HCT116 (cell line): ENCODE measurements at regions not wholly inside any gene's neighbourhood (a gene's known extent, or its start where the extent isn't known, plus 50 kb on each side); places are given as distances from the start of the nearest gene placed in this dataset.

Experiments
- CEBPB ChIP-seq: IDR thresholded peaks from 2 replicates; pipeline ENCODE4 v1.6.1; 2012; ENCODE audit warnings: low read depth
- CTCF ChIP-seq, 3 experiments: fragments of 200-600 bp in 1 of 3; sonication (generic) in 1 of 3; IDR thresholded peaks in 2 of 3; conservative IDR thresholded peaks in 1 of 3; 2 replicates each; pipeline ENCODE4 v1.5.1; 2012 to 2017; ENCODE audit warnings: low read depth in 2 of 3, low read length in 2 of 3, antibody characterized with exemption in 1 of 3, borderline replicate concordance in 1 of 3, control low read depth in 1 of 3, mild to moderate bottlenecking in 1 of 3, mixed read lengths in 1 of 3, mixed run types in 1 of 3, moderate library complexity in 1 of 3; ENCODE audit not compliant: insufficient read depth in 1 of 3
- EZH2 ChIP-seq: fragments of 200-600 bp; sonication (generic); IDR thresholded peaks from 2 replicates; pipeline ENCODE4 v1.6.1; 2017; ENCODE audit warnings: antibody characterized with exemption, mixed run types
- EZH2phosphoT487 ChIP-seq: fragments of 200-600 bp; IDR thresholded peaks from 2 replicates; pipeline ENCODE4 v1.6.1; 2018; ENCODE audit warnings: antibody characterized with exemption, borderline replicate concordance
- JUND ChIP-seq: IDR thresholded peaks from 2 replicates; pipeline ENCODE4 v1.6.1; 2012
- POLR2A ChIP-seq: IDR thresholded peaks from 2 replicates; pipeline ENCODE4 v1.7.0; 2011; ENCODE audit warnings: borderline replicate concordance; ENCODE audit not compliant: insufficient read depth, insufficient read length; ENCODE audit errors: extremely low read depth
- POLR2AphosphoS5 ChIP-seq: IDR thresholded peaks from 2 replicates; pipeline ENCODE4 v1.6.1; 2011; ENCODE audit warnings: mild to moderate bottlenecking, low read depth, low read length, moderate library complexity
- RAD21 ChIP-seq: IDR thresholded peaks from 2 replicates; pipeline ENCODE4 v1.6.1; 2012; ENCODE audit warnings: low read depth, mild to moderate bottlenecking
- REST ChIP-seq: IDR thresholded peaks from 2 replicates; pipeline ENCODE4 v1.6.1; 2012; ENCODE audit warnings: low read depth
- SIN3A ChIP-seq: IDR thresholded peaks from 2 replicates; pipeline ENCODE4 v1.6.1; 2012; ENCODE audit warnings: low read depth
- TCF7L2 ChIP-seq: IDR thresholded peaks from 2 replicates; pipeline ENCODE4 v1.7.0; 2011; ENCODE audit warnings: borderline replicate concordance, inconsistent platforms; ENCODE audit not compliant: insufficient read depth, insufficient read length; ENCODE audit errors: extremely low read depth
- ZFX ChIP-seq: fragments of 450-650 bp; IDR thresholded peaks from 2 replicates; pipeline ENCODE4 v1.6.1; 2017
- TF ChIP-seq, protein P1 (sequence below): IDR thresholded peaks from 2 replicates; pipeline ENCODE4 v1.6.1; 2012

- TF ChIP-seq POLR2A (no peak), EZH2phosphoT487 (no peak), CTCF (IDR thresholded peaks at IDR 0.05 in 2 of 3, conservative IDR thresholded peaks at IDR 0.05 in 1 of 3; ENCODE audit: borderline replicate concordance in 1 of 3, insufficient read depth in 1 of 3, low read depth in 2 of 3, low read length in 2 of 3) (no peak), RAD21 (no peak), POLR2AphosphoS5 (no peak), EZH2 (no peak), CEBPB (no peak), SIN3A (no peak), JUND (no peak), TCF7L2 (no peak), ZFX (no peak), REST (no peak)
- TF ChIP-seq, protein P1, sequence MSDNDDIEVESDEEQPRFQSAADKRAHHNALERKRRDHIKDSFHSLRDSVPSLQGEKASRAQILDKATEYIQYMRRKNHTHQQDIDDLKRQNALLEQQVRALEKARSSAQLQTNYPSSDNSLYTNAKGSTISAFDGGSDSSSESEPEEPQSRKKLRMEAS = no peak
Observed at GRCh38 chr6:8279041-8279805, 156.1 kb downstream of the SLC35B3 start.
